HCT116 (cell line): ENCODE measurements at regions not wholly inside any gene's neighbourhood (a gene's known extent, or its start where the extent isn't known, plus 50 kb on each side); places are given as distances from the start of the nearest gene placed in this dataset.

ENCODE experiments used
- ATAC-seq: fragments of 200-7000 bp; cut with Tn5 transposase; 2 replicates; pipeline ENCODE4 v1.9.1; 2020; ENCODE audit warnings: mild to moderate bottlenecking, moderate library complexity
- BruUV-seq: library from RNA; stranded (reverse); fragments of 400-500 nt; replicated peaks from 2 replicates; lab custom pipeline; 2021; lab: Mats Ljungman, UMichigan
- CTCF ChIA-PET: fragments of 300-600 bp; sonication (Branson Sonifier 250); formaldehyde crosslinking; loops from one replicate; lab custom pipeline; 2021; ENCODE audit warnings: antibody characterized with exemption; lab: Charles Lee
- POLR2A ChIA-PET: fragments of 300-600, 350-600 bp; sonication (Branson Sonifier 250); formaldehyde crosslinking; loops from one replicate; lab custom pipeline; 2021; ENCODE audit warnings: antibody characterized with exemption; lab: Charles Lee
- RAD21 ChIA-PET, 2 experiments: fragments of 300-600 bp; sonication (Branson Sonifier 250); formaldehyde crosslinking; loops; one replicate each; lab custom pipeline; 2023; ENCODE audit warnings: low total read pairs in 2 of 2; ENCODE audit not compliant: uncharacterized antibody in 2 of 2, unreplicated experiment in 2 of 2, low non-redundant PET in 1 of 2; lab: Charles Lee
- DNase-seq: peaks from one replicate; pipeline ENCODE4 v3.0.0-alpha.2; 2010; ENCODE audit warnings: low read depth, low spot score
- H2AFZ ChIP-seq: fragments of 200-600 bp; shearing (Covaris generic), sonication (generic); 2 replicates; pipeline ENCODE4 v1.6.1; 2017; ENCODE audit warnings: low read depth, mixed run types, mixed read lengths, antibody characterized with exemption, low read length; ENCODE audit not compliant: poor library complexity, severe bottlenecking
- H3K27ac ChIP-seq: 2 replicates; pipeline ENCODE4 v1.5.1; 2012; ENCODE audit warnings: low read depth, low read length
- H3K27me3 ChIP-seq: fragments of 200-600 bp; sonication (generic); 2 replicates; pipeline ENCODE4 v1.6.1; 2016; ENCODE audit warnings: mixed run types, low read length, mixed read lengths; ENCODE audit not compliant: insufficient read depth
- H3K36me3 ChIP-seq, 2 experiments: fragments of 200-500 bp in 1 of 2; fragments of 200-600 bp in 1 of 2; sonication (Bioruptor generic) in 1 of 2; sonication (generic) in 1 of 2; 2 replicates each; pipeline versions ENCODE4 v1.5.1 to v1.6.1; 2014 to 2016; ENCODE audit warnings: low read length in 2 of 2, inconsistent platforms in 1 of 2, mixed read lengths in 1 of 2, mixed run types in 1 of 2; ENCODE audit not compliant: insufficient read depth in 2 of 2, control insufficient read depth in 1 of 2
- H3K4me1 ChIP-seq, 2 experiments: fragments of 200-600 bp in 1 of 2; sonication (generic) in 1 of 2; 2 replicates each; pipeline versions ENCODE4 v1.5.1 to v1.6.1; 2012 to 2017; ENCODE audit warnings: low read length in 2 of 2, inconsistent platforms in 1 of 2, mild to moderate bottlenecking in 1 of 2, mixed read lengths in 1 of 2, mixed run types in 1 of 2, moderate library complexity in 1 of 2; ENCODE audit not compliant: insufficient read depth in 2 of 2, control insufficient read depth in 1 of 2
- H3K4me2 ChIP-seq: fragments of 200-600 bp; sonication (generic); 2 replicates; pipeline ENCODE4 v1.6.1; 2017; ENCODE audit warnings: mixed run types, low read length, mixed read lengths
- H3K4me3 ChIP-seq, 2 experiments: fragments of 200-600 bp in 1 of 2; sonication (generic) in 1 of 2; replicated peaks in 1 of 2; 2 replicates each; pipeline ENCODE4 v1.5.1; 2011 to 2016; ENCODE audit warnings: low read length in 2 of 2, control low read depth in 1 of 2, low read depth in 1 of 2, mild to moderate bottlenecking in 1 of 2, mixed read lengths in 1 of 2, mixed run types in 1 of 2
- H3K79me2 ChIP-seq: fragments of 200-600 bp; sonication (generic); 2 replicates; pipeline ENCODE4 v1.6.1; 2017; ENCODE audit warnings: mild to moderate bottlenecking, mixed run types, low read length, moderate library complexity, mixed read lengths; ENCODE audit not compliant: insufficient read depth
- H3K9ac ChIP-seq: fragments of 200-600 bp; sonication (generic); 2 replicates; pipeline ENCODE4 v1.6.1; 2016; ENCODE audit warnings: low read length, mixed read lengths
- H3K9me2 ChIP-seq: fragments of 200-600 bp; sonication (generic), shearing (Covaris generic); 2 replicates; pipeline ENCODE4 v1.6.1; 2017; ENCODE audit warnings: mixed run types, mild to moderate bottlenecking, moderate library complexity; ENCODE audit not compliant: insufficient read depth
- H3K9me3 ChIP-seq, 2 experiments: fragments of 200-500 bp in 1 of 2; fragments of 200-600 bp in 1 of 2; sonication (Bioruptor generic) in 1 of 2; sonication (generic) in 1 of 2; 2 replicates each; pipeline ENCODE4 v1.6.1; 2014 to 2017; ENCODE audit warnings: low read length in 2 of 2, mixed read lengths in 2 of 2, inconsistent platforms in 1 of 2, low read depth in 1 of 2, mild to moderate bottlenecking in 1 of 2, mixed run types in 1 of 2, moderate library complexity in 1 of 2; ENCODE audit not compliant: control insufficient read depth in 1 of 2, insufficient read depth in 1 of 2
- H4K20me1 ChIP-seq: fragments of 200-600 bp; sonication (generic), shearing (Covaris generic); 2 replicates; pipeline ENCODE4 v1.6.1; 2017; ENCODE audit warnings: mixed run types, mild to moderate bottlenecking, moderate library complexity; ENCODE audit not compliant: insufficient read depth
- CEBPB ChIP-seq: IDR thresholded peaks from 2 replicates; pipeline ENCODE4 v1.6.1; 2012; ENCODE audit warnings: low read depth
- EGR1 ChIP-seq: IDR thresholded peaks from 2 replicates; pipeline ENCODE4 v1.6.1; 2012; ENCODE audit warnings: low read depth
- ELF1 ChIP-seq: IDR thresholded peaks from 2 replicates; pipeline ENCODE4 v1.6.1; 2012; ENCODE audit warnings: low read depth, borderline replicate concordance
- EZH2 ChIP-seq: fragments of 200-600 bp; sonication (generic); IDR thresholded peaks from 2 replicates; pipeline ENCODE4 v1.6.1; 2017; ENCODE audit warnings: antibody characterized with exemption, mixed run types
- FOSL1 ChIP-seq: IDR thresholded peaks from 2 replicates; pipeline ENCODE4 v1.6.1; 2012; ENCODE audit warnings: low read depth
- POLR2AphosphoS5 ChIP-seq: IDR thresholded peaks from 2 replicates; pipeline ENCODE4 v1.6.1; 2011; ENCODE audit warnings: mild to moderate bottlenecking, low read depth, low read length, moderate library complexity
- RAD21 ChIP-seq: IDR thresholded peaks from 2 replicates; pipeline ENCODE4 v1.6.1; 2012; ENCODE audit warnings: low read depth, mild to moderate bottlenecking
- SRF ChIP-seq: IDR thresholded peaks from 2 replicates; pipeline ENCODE4 v1.6.1; 2012; ENCODE audit warnings: low read depth
- intact Hi-C: fragments of 100-400 bp; cut with micrococcal nuclease; formaldehyde crosslinking; loops from 2 replicates; pipeline ENCODE4 v1.10.0; 2022
- TF ChIP-seq, protein P1 (sequence below): IDR thresholded peaks from 2 replicates; pipeline ENCODE4 v1.6.1; 2012; ENCODE audit warnings: low read depth

DNA sequence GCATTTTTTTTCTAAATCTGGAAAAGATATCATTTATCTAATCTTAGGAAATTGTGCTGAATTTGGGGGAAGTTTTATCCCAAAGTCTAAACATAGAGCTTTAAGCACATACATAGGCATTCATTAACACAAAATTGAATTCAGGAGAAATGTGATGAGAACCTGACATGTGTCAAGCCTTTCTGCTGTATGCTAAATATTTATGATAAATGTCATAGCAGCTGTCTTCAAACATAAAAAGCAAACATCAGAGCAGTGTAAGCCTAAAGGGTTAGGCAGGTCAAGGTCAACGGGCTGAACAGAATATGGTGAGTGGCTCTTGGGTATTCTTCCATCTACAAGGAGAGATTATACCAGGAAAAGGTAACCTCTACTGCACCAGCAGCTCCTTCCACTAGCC, 737.2 kb upstream of the ZNF608 start:
- H3K27me3 ChIP-seq, result no peaks in the 10 kb centered on the region
- peak overlapping the region; percentile 20 for H2AFZ ChIP-seq
- RAD21 ChIA-PET, result interaction anchor here in 1 of 2 experiments (0.7 kb wide), 1 partner anchor 116 kb away, joined by 3 read pairs; no protein-coding TSS in a partner anchor
- no peaks in the 10 kb centered on the region for H3K79me2 ChIP-seq
- H3K9me2 ChIP-seq, result no peaks in the 10 kb centered on the region
- no peaks in the 10 kb centered on the region for H3K9me3 ChIP-seq
- no peak overlapping the region for H3K4me3 ChIP-seq
- POLR2A ChIA-PET, result no interaction called here
- TF ChIP-seq ELF1 (no peak), EGR1 (no peak), RAD21 (no peak), FOSL1 (no peak), SRF (no peak), EZH2 (no peak), CEBPB (no peak), POLR2AphosphoS5 (no peak)
- TF ChIP-seq, protein P1, sequence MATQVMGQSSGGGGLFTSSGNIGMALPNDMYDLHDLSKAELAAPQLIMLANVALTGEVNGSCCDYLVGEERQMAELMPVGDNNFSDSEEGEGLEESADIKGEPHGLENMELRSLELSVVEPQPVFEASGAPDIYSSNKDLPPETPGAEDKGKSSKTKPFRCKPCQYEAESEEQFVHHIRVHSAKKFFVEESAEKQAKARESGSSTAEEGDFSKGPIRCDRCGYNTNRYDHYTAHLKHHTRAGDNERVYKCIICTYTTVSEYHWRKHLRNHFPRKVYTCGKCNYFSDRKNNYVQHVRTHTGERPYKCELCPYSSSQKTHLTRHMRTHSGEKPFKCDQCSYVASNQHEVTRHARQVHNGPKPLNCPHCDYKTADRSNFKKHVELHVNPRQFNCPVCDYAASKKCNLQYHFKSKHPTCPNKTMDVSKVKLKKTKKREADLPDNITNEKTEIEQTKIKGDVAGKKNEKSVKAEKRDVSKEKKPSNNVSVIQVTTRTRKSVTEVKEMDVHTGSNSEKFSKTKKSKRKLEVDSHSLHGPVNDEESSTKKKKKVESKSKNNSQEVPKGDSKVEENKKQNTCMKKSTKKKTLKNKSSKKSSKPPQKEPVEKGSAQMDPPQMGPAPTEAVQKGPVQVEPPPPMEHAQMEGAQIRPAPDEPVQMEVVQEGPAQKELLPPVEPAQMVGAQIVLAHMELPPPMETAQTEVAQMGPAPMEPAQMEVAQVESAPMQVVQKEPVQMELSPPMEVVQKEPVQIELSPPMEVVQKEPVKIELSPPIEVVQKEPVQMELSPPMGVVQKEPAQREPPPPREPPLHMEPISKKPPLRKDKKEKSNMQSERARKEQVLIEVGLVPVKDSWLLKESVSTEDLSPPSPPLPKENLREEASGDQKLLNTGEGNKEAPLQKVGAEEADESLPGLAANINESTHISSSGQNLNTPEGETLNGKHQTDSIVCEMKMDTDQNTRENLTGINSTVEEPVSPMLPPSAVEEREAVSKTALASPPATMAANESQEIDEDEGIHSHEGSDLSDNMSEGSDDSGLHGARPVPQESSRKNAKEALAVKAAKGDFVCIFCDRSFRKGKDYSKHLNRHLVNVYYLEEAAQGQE, result no peak
- TF ChIP-seq, all 23 proteins: peak for 0
- Histone ChIP-seq H3K27ac (no peak overlapping the region; the same call in 1 of the 2 replicates), H3K9ac (no peak overlapping the region), H3K36me3 (no peaks in the 10 kb centered on the region), H3K4me1 (peaks cover 24 to 26% of the 10 kb centered on the region in 2 experiments), H3K4me2 (peak overlapping the region; percentile 79), H4K20me1 (no peaks in the 10 kb centered on the region)
- DNase-seq (no peak), ATAC-seq (no peak)
- no TSS peak for BruUV-seq
- CTCF ChIA-PET, result no interaction called here
- intact Hi-C loops, result no loop called here
